HG02852 (cell line): ENCODE measurements at regions not wholly inside any gene's neighbourhood (a gene's known extent, or its start where the extent isn't known, plus 50 kb on each side); places are given as distances from the start of the nearest gene placed in this dataset.
"Not testable (repeated sequence)": the region's sequence is repeated elsewhere in the genome, so short reads cannot be mapped to it uniquely, and the experiment has no call there.

Experiments
- ATAC-seq: cut with Tn5 transposase; IDR thresholded peaks from one replicate; pipeline ENCODE4 v1.9.1; 2021; ENCODE audit warnings: mild to moderate bottlenecking, moderate library complexity; ENCODE audit not compliant: unreplicated experiment

GRCh38 chr5:166068547-166069335 lies 2222.7 kb upstream of the WWC1 start:
- ATAC-seq, result no peak

- no peak for ATAC-seq
Measured at GRCh38 chr5:166073901-166074581, 2217.4 kb upstream of the WWC1 start.

GRCh38 chr5:166074582-166075481 lies 2216.6 kb upstream of the WWC1 start:
- ATAC-seq, result no peak

GRCh38 chr5:166083183-166083959 lies 2208.1 kb upstream of the WWC1 start:
- no peak for ATAC-seq

- ATAC-seq, result no peak
Measured at GRCh38 chr5:166086568-166086967, 2204.9 kb upstream of the WWC1 start.

- no peak for ATAC-seq
Measured at GRCh38 chr5:166088389-166089039, 2202.9 kb upstream of the WWC1 start.

- ATAC-seq, result no peak
Measured at GRCh38 chr5:166091931-166092330, 2199.5 kb upstream of the WWC1 start.

GRCh38 chr5:166093312-166093711 lies 2198.1 kb upstream of the WWC1 start:
- ATAC-seq, result no peak

- ATAC-seq, result no peak
Measured at GRCh38 chr5:166102947-166103346, 2188.5 kb upstream of the WWC1 start.

- ATAC-seq, result no peak
Measured at GRCh38 chr5:166111021-166111420, 2180.4 kb upstream of the WWC1 start.

GRCh38 chr5:166117072-166118066 lies 2174.1 kb upstream of the WWC1 start:
- no peak for ATAC-seq

- no peak for ATAC-seq
Measured at GRCh38 chr5:166119506-166119905, 2171.9 kb upstream of the WWC1 start.

- no peak for ATAC-seq
Measured at GRCh38 chr5:166123717-166124116, 2167.7 kb upstream of the WWC1 start.

- no peak for ATAC-seq
Measured at GRCh38 chr5:166127766-166128570, 2163.5 kb upstream of the WWC1 start.

GRCh38 chr5:166145107-166145506 lies 2146.3 kb upstream of the WWC1 start:
- ATAC-seq, result not testable (repeated sequence)

GRCh38 chr5:166163996-166164610 lies 2127.3 kb upstream of the WWC1 start:
- no peak for ATAC-seq

- no peak for ATAC-seq
Measured at GRCh38 chr5:166165596-166165995, 2125.8 kb upstream of the WWC1 start.

GRCh38 chr5:166166071-166166470 lies 2125.4 kb upstream of the WWC1 start:
- no peak for ATAC-seq
